ENCODE measurements at regions not wholly inside any gene's neighbourhood (a gene's known extent, or its start where the extent isn't known, plus 50 kb on each side); places are given as distances from the start of the nearest gene placed in this dataset.

DNA sequence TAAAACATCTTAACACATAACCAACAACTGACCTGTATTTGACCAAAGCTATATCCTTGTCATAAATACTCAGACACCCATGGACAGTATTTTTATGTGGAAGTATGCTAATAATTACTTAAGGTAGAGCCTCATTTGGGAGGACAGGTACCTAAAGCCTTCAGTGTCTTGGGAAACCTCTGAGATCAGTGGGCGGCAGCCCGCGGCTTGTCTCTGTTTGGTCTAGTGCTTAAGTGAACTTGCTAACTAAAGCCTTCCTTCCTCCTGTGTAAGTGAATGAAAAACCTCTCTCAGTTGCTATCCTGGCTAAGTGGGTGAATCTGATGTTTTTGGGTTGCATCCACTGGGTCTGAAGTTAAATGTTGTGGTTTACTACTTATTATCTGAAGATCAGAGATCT, 144.5 kb upstream of the AGR3 start:
- DNase-seq (ENCODE audit: low spot score), result no peak
- TF ChIP-seq, protein P1, sequence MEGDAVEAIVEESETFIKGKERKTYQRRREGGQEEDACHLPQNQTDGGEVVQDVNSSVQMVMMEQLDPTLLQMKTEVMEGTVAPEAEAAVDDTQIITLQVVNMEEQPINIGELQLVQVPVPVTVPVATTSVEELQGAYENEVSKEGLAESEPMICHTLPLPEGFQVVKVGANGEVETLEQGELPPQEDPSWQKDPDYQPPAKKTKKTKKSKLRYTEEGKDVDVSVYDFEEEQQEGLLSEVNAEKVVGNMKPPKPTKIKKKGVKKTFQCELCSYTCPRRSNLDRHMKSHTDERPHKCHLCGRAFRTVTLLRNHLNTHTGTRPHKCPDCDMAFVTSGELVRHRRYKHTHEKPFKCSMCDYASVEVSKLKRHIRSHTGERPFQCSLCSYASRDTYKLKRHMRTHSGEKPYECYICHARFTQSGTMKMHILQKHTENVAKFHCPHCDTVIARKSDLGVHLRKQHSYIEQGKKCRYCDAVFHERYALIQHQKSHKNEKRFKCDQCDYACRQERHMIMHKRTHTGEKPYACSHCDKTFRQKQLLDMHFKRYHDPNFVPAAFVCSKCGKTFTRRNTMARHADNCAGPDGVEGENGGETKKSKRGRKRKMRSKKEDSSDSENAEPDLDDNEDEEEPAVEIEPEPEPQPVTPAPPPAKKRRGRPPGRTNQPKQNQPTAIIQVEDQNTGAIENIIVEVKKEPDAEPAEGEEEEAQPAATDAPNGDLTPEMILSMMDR (IDR thresholded peaks at IDR 0.05; ENCODE audit: borderline replicate concordance, control extremely low read depth, extremely low read depth, insufficient read depth, missing control alignments), result no peak
- in situ Hi-C loops (cut with MboI; ENCODE audit: low sequenced_read_pairs, unreplicated experiment), result no loop called here

DNA sequence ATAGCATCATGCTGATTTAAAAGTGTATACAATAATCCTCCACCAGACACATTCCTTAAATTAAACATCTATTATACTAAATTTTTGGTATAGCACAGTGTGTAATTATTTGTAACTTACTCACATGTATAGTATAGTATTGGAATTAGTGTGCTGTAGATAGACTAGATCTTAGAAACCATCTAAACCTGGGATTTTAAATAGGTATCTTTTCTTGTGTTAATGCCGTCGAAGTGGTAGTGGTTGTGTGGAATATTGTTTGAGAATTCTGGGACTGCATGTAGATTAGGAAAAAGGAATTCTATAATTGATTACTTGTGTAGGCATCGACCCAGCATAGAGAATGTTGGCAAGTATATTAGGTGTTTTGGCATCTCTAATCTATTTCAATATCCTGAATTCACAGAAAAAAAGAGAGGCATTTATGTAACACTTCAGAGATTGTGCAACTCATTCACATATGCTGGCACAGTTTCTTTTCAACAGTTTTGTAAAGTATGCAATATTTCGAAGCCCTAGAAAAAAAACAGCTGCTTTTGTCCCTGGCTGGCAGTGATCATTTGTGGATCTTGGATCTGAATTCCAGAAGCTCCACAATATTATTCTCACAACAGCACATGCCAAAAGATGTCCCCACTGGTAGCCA, 145.5 kb upstream of the AGR3 start:
- DNase-seq (ENCODE audit: low spot score), result no peak
- TF ChIP-seq, protein P1 (IDR thresholded peaks at IDR 0.05; ENCODE audit: borderline replicate concordance, control extremely low read depth, extremely low read depth, insufficient read depth, missing control alignments), result no peak
- in situ Hi-C loops (cut with MboI; ENCODE audit: low sequenced_read_pairs, unreplicated experiment), result no loop called here

DNA sequence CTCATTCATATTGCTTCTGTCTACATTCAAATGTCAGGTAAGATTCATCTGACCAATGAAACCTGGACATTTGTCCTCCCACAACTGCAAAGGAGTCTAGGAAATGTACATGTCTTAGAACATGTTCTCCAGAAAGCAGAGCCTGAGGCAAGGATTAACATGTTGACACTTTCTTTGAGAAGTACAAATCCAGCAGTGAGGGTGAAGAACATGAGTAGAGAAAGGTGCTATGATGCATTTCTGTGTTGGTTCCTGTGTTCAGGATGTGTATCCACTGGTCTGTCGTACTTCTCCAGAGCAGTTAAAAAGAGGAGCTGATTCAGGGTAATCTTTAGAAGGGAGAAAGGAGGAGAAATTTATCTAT, 146.0 kb upstream of the AGR3 start:
- in situ Hi-C loops (cut with MboI; ENCODE audit: low sequenced_read_pairs, unreplicated experiment), result no loop called here
- no peak for DNase-seq (ENCODE audit: low spot score)
- TF ChIP-seq, protein P1 (IDR thresholded peaks at IDR 0.05; ENCODE audit: borderline replicate concordance, control extremely low read depth, extremely low read depth, insufficient read depth, missing control alignments), result no peak

DNA sequence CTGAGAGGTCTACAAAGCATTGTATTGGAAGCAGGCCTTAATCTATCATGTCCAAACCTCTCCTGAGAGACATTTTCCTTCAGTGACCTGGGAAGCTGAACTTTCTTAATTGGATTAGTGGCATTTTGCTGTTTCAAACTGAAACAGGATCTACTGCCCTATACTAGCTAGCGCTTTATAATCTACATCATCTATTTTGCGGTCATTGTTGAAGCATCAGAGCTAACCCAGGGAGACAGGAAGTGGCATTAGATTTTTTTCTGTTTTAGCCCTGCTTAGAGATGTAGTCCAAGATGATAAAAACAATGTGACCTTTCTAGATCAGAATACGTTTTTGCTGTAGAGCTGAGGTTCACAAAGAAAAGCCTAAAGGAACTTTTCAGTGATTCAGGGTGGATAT, 147.4 kb upstream of the AGR3 start:
- TF ChIP-seq, protein P1 (IDR thresholded peaks at IDR 0.05; ENCODE audit: borderline replicate concordance, control extremely low read depth, extremely low read depth, insufficient read depth, missing control alignments), result no peak
- no peak for DNase-seq (ENCODE audit: low spot score)
- in situ Hi-C loops (cut with MboI; ENCODE audit: low sequenced_read_pairs, unreplicated experiment), result no loop called here

DNA sequence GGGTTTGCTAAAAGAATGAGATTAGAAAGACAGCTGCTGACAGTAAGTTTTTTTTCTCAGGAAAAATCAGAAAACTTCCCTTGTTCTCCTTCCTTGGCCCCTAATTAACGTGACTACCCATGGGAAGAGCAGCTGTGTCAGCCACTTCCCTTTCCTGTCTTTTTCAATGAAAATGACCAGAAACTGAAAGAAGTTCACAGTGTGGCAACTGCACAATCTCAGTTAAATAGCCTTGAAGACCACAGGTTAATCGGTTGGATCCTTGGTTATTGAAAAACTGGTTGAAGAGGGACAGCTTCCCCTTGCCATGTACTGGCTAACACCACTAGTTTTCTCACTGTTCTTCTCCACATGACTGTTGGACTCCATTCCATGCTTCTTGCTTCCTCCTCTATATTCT, 148.8 kb upstream of the AGR3 start:
- in situ Hi-C loops (cut with MboI; ENCODE audit: low sequenced_read_pairs, unreplicated experiment), result no loop called here
- TF ChIP-seq, protein P1 (IDR thresholded peaks at IDR 0.05; ENCODE audit: borderline replicate concordance, control extremely low read depth, extremely low read depth, insufficient read depth, missing control alignments), result no peak

DNA sequence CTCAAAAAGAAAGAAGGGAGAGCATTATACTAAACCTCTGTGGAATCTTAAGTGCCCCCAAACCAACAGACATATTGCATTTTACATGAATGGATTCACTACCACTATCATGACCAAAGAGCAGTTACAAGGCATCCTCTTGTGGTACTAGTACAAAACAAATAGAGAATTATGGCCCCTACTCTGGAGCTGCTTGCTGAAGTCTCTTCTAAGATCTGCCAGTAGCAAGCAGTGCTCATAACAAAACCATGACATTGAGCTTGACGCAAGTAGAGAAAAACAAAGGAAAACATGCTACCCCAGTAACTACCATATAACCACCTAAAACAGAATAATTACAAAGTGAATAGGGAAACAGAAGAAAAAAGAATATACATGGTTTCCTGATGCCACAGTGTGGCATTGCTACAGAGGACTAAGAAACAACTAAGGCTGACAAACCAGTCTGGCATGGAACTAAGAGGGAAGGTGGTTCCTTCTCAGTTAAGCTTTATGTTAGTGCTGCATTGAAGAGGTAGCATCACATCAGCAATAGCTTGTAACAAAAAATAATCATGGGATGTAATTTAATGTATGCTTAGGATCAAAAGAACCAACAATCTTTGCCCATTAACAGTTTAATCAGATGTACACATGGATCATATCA, 150.2 kb upstream of the AGR3 start:
- in situ Hi-C loops (cut with MboI; ENCODE audit: low sequenced_read_pairs, unreplicated experiment), result no loop called here
- DNase-seq (ENCODE audit: low spot score), result no peak

More for the DNA sequence above, 148.8 kb upstream of the AGR3 start:
- DNase-seq (ENCODE audit: low spot score), result no peak

More for the DNA sequence above, 150.2 kb upstream of the AGR3 start:
- TF ChIP-seq, protein P1 (IDR thresholded peaks at IDR 0.05; ENCODE audit: borderline replicate concordance, control extremely low read depth, extremely low read depth, insufficient read depth, missing control alignments), result no peak
